HCT116 (cell line): ENCODE measurements at regions not wholly inside any gene's neighbourhood (a gene's known extent, or its start where the extent isn't known, plus 50 kb on each side); places are given as distances from the start of the nearest gene placed in this dataset.

Experiments
- CBX3 ChIP-seq: IDR thresholded peaks from 2 replicates; pipeline ENCODE4 v1.6.1; 2012; ENCODE audit warnings: low read depth
- EZH2 ChIP-seq: fragments of 200-600 bp; sonication (generic); IDR thresholded peaks from 2 replicates; pipeline ENCODE4 v1.6.1; 2017; ENCODE audit warnings: antibody characterized with exemption, mixed run types
- POLR2AphosphoS5 ChIP-seq: IDR thresholded peaks from 2 replicates; pipeline ENCODE4 v1.6.1; 2011; ENCODE audit warnings: mild to moderate bottlenecking, low read depth, low read length, moderate library complexity

DNA sequence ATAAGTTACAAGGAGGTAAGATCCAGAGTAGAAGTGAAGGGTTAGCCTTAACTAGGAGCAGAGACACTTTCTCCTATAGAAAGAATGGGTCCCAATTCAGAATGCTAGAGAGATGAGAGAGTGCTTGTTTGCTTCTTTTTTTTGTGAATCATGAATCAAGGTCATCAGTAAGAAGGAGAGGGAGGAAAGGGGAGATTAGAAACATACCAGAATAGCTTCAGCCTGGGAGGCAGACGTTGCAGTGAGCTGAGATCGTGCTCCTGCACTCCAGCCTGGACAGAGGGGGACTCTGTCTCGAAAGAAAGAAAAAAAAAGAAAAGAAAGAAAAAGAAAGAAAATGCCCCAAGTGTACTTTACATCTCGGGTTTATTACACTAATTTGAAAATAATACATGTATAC lies 55.8 kb upstream of the SLC35F5 start:
- TF ChIP-seq POLR2AphosphoS5 (no peak), CBX3 (no peak), EZH2 (no peak)
